ENCODE measurements at regions not wholly inside any gene's neighbourhood (a gene's known extent, or its start where the extent isn't known, plus 50 kb on each side); places are given as distances from the start of the nearest gene placed in this dataset.
"Not testable (repeated sequence)": the region's sequence is repeated elsewhere in the genome, so short reads cannot be mapped to it uniquely, and the experiment has no call there.

DNA sequence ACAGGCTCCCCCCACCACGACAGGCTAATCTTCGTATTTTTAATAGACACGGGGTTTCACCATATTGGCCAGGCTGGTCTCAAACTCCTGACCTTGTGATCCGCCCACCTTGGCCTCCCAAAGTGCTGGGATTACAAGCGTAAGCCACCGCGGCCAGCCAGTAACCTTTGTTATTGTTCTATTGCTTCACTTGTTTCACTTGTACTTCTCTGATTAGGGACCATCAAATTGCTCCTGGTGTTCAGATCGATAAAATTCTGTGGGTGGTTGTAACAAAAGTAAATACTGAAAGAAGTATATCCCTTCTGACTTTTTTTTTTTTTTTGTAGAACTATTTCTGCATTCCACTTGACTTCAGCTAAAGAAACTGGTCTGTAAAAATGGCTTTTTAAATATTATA, 445.5 kb upstream of the CDH10 start:
- DNase-seq (ENCODE audit: extremely low spot score) = no peak
- POLR2A ChIA-PET = no interaction called here
- TF ChIP-seq, protein P1, sequence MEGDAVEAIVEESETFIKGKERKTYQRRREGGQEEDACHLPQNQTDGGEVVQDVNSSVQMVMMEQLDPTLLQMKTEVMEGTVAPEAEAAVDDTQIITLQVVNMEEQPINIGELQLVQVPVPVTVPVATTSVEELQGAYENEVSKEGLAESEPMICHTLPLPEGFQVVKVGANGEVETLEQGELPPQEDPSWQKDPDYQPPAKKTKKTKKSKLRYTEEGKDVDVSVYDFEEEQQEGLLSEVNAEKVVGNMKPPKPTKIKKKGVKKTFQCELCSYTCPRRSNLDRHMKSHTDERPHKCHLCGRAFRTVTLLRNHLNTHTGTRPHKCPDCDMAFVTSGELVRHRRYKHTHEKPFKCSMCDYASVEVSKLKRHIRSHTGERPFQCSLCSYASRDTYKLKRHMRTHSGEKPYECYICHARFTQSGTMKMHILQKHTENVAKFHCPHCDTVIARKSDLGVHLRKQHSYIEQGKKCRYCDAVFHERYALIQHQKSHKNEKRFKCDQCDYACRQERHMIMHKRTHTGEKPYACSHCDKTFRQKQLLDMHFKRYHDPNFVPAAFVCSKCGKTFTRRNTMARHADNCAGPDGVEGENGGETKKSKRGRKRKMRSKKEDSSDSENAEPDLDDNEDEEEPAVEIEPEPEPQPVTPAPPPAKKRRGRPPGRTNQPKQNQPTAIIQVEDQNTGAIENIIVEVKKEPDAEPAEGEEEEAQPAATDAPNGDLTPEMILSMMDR (IDR thresholded peaks at IDR 0.05; ENCODE audit: control extremely low read depth, extremely low read depth, low read depth, missing control alignments) = no peak
- CTCF ChIA-PET = no interaction called here

DNA sequence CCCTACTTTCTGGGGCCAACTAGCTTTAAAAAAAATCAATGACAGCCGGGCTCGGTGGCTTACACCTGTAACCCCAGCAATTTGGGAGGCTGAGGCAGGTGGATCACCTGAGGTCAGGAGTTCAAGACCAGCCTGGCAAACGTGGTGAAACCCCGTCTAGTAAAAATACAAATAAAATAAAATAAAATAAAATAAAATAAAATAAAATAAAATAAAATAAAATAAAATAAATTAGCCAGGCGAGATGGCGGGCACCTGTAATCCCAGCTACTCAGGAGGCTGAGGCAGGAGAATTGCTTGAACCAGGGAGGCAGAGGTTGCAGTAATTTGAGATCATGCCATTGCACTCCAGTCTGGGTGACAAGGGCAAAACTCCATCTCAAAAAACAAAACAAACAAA, 443.9 kb upstream of the CDH10 start:
- DNase-seq (ENCODE audit: extremely low spot score); POLR2A ChIA-PET; CTCF ChIA-PET: not testable (repeated sequence)

DNA sequence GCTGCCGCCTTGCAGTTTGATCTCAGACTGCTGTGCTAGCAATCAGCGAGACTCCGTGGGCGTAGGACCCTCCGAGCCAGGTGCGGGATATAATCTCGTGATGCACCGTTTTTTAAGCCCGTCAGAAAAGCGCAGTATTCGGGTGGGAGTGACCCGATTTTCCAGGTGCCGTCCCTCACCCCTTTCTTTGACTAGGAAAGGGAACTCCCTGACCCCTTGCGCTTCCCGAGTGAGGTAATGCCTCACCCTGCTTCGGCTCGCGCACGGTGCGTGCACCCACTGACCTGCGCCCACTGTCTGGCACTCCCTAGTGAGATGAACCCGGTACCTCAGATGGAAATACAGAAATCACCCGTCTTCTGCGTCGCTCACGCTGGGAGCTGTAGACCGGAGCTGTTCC, 438.5 kb upstream of the CDH10 start:
- CTCF ChIA-PET; DNase-seq (ENCODE audit: extremely low spot score); POLR2A ChIA-PET: not testable (repeated sequence)

DNA sequence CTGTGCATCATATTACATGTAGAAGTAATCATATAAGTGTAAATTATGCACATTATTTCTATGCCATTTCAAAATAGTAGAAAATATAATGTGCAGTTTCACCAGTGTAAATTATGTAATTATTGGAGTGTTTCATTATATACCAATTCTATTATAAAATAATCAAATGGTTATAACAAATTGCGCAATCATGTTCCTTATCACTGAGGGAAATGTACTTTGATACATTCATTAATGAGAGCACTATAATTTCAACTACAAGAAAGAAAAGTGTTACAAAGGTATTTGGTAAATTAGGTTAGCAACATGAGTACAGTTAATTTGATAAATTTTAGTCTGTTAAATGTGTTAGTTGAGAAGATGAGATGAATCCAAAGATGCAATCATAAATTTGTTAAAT, 421.5 kb upstream of the CDH10 start:
- POLR2A ChIA-PET = no interaction called here
- TF ChIP-seq, protein P1 (IDR thresholded peaks at IDR 0.05; ENCODE audit: control extremely low read depth, extremely low read depth, low read depth, missing control alignments) = no peak
- DNase-seq (ENCODE audit: extremely low spot score) = no peak
- CTCF ChIA-PET = no interaction called here

DNA sequence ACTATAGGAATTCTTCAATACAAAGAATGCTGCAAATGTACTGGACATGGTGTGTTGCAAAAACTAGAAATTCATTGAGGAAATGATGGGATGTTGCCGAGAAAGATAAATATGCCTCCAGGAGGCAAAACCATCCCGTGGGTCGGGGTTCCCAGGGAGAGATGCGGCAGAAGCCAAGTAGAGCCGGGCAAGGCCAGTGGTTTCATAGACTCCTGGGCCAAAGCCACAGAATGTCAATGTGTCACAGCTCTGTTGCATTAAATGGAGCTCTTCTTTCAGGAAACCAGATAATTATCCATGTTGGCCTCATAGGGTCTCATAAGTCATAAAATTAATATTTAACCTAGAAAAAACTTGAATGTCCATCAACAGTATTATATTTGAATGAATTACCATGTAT, 419.5 kb upstream of the CDH10 start:
- no peak for DNase-seq (ENCODE audit: extremely low spot score)
- TF ChIP-seq, protein P1 (IDR thresholded peaks at IDR 0.05; ENCODE audit: control extremely low read depth, extremely low read depth, low read depth, missing control alignments) = no peak
- POLR2A ChIA-PET = no interaction called here
- CTCF ChIA-PET = no interaction called here

DNA sequence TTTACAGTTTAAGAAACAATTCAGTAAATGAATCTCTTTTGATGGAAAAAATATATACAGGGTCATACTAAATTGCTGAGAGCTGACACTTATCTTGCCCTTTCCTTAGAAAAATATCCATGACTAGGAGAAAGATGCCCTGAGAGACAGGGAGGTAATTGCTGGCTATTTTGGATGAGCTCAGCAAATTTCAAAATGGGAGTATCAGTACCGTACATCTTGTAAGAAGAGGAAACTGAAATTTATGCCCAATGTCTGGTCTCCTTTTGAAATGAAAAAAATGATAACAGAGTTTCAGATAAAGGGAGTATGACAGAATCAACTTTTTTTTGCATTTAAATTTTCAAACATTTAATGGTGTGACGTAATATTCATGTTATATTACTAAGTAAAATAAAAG, 415.8 kb upstream of the CDH10 start:
- ChIA-PET CTCF (no interaction called here), POLR2A (no interaction called here)
- no peak for DNase-seq (ENCODE audit: extremely low spot score)
- TF ChIP-seq, protein P1 (IDR thresholded peaks at IDR 0.05; ENCODE audit: control extremely low read depth, extremely low read depth, low read depth, missing control alignments) = no peak

DNA sequence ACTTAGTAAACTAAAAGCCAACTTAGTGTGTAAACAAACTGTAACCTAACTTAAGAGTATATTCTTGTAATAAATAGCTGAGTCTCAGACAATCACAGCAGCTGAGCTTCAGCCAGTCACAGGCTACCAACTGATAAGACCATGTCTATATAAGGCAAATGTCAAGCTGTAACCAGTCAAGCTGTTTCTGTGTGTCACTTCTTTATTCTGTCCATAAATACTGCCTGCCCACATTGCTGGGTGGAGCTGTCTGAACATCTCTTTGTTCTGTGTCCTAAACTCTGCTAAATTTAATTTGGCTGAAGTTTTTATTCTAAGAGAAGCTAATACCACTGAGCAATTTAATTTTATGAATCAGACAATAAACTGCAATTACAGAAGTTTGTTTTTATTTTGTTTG, 412.1 kb upstream of the CDH10 start:
- DNase-seq (ENCODE audit: extremely low spot score) = no peak
- TF ChIP-seq, protein P1 (IDR thresholded peaks at IDR 0.05; ENCODE audit: control extremely low read depth, extremely low read depth, low read depth, missing control alignments) = no peak
- ChIA-PET POLR2A (no interaction called here), CTCF (interaction anchor here (2.1 kb wide), 1 partner anchor 10 kb away, joined by 7 read pairs; no protein-coding TSS in a partner anchor)

DNA sequence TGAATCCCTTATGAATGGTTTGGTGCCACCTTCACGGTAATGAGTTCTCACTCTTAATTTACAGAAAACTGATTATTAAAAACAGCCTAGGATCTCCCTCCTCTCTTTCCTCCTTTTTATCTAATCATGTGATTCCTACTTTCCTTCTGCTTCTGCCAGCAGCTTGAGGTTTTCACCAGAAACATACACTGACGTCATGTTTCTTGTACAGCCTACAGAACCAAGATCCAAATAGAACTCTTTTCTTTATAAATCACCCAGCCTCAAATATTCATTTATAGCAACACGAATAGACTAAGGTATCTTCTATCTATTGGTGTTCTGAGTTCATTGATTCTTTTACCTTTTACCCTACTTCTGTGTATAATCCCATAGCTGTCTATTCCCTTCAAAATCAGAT, 388.9 kb upstream of the CDH10 start:
- ChIA-PET POLR2A (no interaction called here), CTCF (interaction anchor here (1.0 kb wide), 1 partner anchor 10 kb away, joined by 3 read pairs; no protein-coding TSS in a partner anchor)
- DNase-seq (ENCODE audit: extremely low spot score) = no peak
- TF ChIP-seq, protein P1 (IDR thresholded peaks at IDR 0.05; ENCODE audit: control extremely low read depth, extremely low read depth, low read depth, missing control alignments) = no peak
